Urothelium cell line (cell line): ENCODE measurements at regions not wholly inside any gene's neighbourhood (a gene's known extent, or its start where the extent isn't known, plus 50 kb on each side); places are given as distances from the start of the nearest gene placed in this dataset.

ENCODE experiments used
- DNase-seq: peaks from one replicate; pipeline ENCODE4 v3.0.0; 2011; ENCODE audit warnings: low spot score, mixed read lengths
- FAIRE-seq: peaks from 2 replicates; lab custom pipeline; 2011; peaks lifted over from hg19 to GRCh38; lab: Jason Lieb, UNC

GRCh38 chr16:73251608-73252007 lies 203.7 kb upstream of the ZFHX3 start:
- FAIRE-seq = peak; percentile 97

GRCh38 chr16:73248316-73248715 lies 200.4 kb upstream of the ZFHX3 start:
- FAIRE-seq (peak; percentile 85), DNase-seq (no peak)

More at GRCh38 chr16:73251608-73252007, 203.7 kb upstream of the ZFHX3 start:
- no peak for DNase-seq

GRCh38 chr16:73240920-73241319 lies 193.0 kb upstream of the ZFHX3 start:
- FAIRE-seq (no peak), DNase-seq (no peak)

- no peak for DNase-seq
- FAIRE-seq = no peak
Measured at GRCh38 chr16:73237601-73238000, 189.7 kb upstream of the ZFHX3 start.

GRCh38 chr16:73234496-73234895 lies 186.6 kb upstream of the ZFHX3 start:
- DNase-seq = no peak
- no peak for FAIRE-seq

- FAIRE-seq = peak; percentile 87
- no peak for DNase-seq
Measured at GRCh38 chr16:73233846-73234424, 186.0 kb upstream of the ZFHX3 start.

- DNase-seq = peak; percentile 11
- FAIRE-seq = no peak
Measured at GRCh38 chr16:73233329-73233765, 185.4 kb upstream of the ZFHX3 start.

GRCh38 chr16:73232555-73233328 lies 184.8 kb upstream of the ZFHX3 start:
- DNase-seq (peak; percentile 82), FAIRE-seq (peak; percentile 42)

GRCh38 chr16:73231944-73232554 lies 184.1 kb upstream of the ZFHX3 start:
- no peak for FAIRE-seq

GRCh38 chr16:73231379-73231778 lies 183.5 kb upstream of the ZFHX3 start:
- DNase-seq = no peak
- FAIRE-seq = no peak

More at GRCh38 chr16:73231944-73232554, 184.1 kb upstream of the ZFHX3 start:
- DNase-seq = no peak

- FAIRE-seq (no peak), DNase-seq (no peak)
Measured at GRCh38 chr16:73230651-73231050, 182.7 kb upstream of the ZFHX3 start.

- FAIRE-seq = no peak
- no peak for DNase-seq
Measured at GRCh38 chr16:73228649-73229048, 180.7 kb upstream of the ZFHX3 start.

- DNase-seq (no peak), FAIRE-seq (no peak)
Measured at GRCh38 chr16:73226675-73227074, 178.7 kb upstream of the ZFHX3 start.

- FAIRE-seq (no peak), DNase-seq (no peak)
Measured at GRCh38 chr16:73225983-73226382, 178.1 kb upstream of the ZFHX3 start.

- DNase-seq (no peak), FAIRE-seq (no peak)
Measured at GRCh38 chr16:73220836-73221235, 172.9 kb upstream of the ZFHX3 start.

GRCh38 chr16:73219176-73219575 lies 171.2 kb upstream of the ZFHX3 start:
- FAIRE-seq (peak; percentile 44), DNase-seq (no peak)

- DNase-seq = no peak
- no peak for FAIRE-seq
Measured at GRCh38 chr16:73217654-73218053, 169.7 kb upstream of the ZFHX3 start.

- FAIRE-seq = no peak
- DNase-seq = no peak
Measured at GRCh38 chr16:73216932-73217331, 169.0 kb upstream of the ZFHX3 start.

- FAIRE-seq (no peak), DNase-seq (no peak)
Measured at GRCh38 chr16:73215678-73216377, 167.9 kb upstream of the ZFHX3 start.

- FAIRE-seq = no peak
- no peak for DNase-seq
Measured at GRCh38 chr16:73214825-73215677, 167.1 kb upstream of the ZFHX3 start.
